Loucy (cell line): ENCODE measurements at regions not wholly inside any gene's neighbourhood (a gene's known extent, or its start where the extent isn't known, plus 50 kb on each side); places are given as distances from the start of the nearest gene placed in this dataset.

Experiments used
- EZH2phosphoT487 ChIP-seq: fragments of 200-600 bp; IDR thresholded peaks from 2 replicates; pipeline ENCODE4 v1.6.1; 2018; ENCODE audit warnings: antibody characterized with exemption, mild to moderate bottlenecking, moderate library complexity, borderline replicate concordance
- TF ChIP-seq, protein P1 (sequence below): fragments of 200-600 bp; sonication (generic); conservative IDR thresholded peaks from 2 replicates; pipeline ENCODE4 v1.5.1; 2014; ENCODE audit warnings: mild to moderate bottlenecking, antibody characterized with exemption, low read length

DNA sequence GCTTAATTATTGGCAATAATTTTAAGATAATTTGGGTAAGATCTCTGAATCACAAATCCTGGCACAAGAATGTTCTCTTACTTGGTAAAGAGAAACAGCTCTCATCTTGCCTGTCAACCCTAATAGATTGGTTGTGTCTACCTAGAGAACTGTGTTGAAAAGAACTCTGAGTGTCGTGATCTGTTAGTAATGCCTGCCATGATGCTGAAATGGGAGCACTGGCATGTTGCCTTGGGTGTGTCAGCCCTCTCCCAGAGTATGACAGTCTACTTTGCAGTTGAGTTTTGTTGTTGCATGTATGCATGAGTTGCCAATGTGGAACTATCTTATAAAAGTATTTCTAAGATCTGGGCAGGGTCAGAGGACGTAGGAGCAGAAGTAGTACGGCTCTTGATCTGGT lies 221.4 kb downstream of the MAF start:
- TF ChIP-seq, protein P1, sequence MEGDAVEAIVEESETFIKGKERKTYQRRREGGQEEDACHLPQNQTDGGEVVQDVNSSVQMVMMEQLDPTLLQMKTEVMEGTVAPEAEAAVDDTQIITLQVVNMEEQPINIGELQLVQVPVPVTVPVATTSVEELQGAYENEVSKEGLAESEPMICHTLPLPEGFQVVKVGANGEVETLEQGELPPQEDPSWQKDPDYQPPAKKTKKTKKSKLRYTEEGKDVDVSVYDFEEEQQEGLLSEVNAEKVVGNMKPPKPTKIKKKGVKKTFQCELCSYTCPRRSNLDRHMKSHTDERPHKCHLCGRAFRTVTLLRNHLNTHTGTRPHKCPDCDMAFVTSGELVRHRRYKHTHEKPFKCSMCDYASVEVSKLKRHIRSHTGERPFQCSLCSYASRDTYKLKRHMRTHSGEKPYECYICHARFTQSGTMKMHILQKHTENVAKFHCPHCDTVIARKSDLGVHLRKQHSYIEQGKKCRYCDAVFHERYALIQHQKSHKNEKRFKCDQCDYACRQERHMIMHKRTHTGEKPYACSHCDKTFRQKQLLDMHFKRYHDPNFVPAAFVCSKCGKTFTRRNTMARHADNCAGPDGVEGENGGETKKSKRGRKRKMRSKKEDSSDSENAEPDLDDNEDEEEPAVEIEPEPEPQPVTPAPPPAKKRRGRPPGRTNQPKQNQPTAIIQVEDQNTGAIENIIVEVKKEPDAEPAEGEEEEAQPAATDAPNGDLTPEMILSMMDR: no peak
- TF ChIP-seq EZH2phosphoT487: no peak
